ENCODE measurements at regions not wholly inside any gene's neighbourhood (a gene's known extent, or its start where the extent isn't known, plus 50 kb on each side); places are given as distances from the start of the nearest gene placed in this dataset.
A peak's percentile ranks its signal among the peaks of the same experiment; 100 is the strongest.

- H3K9me3 ChIP-seq (ENCODE audit: control extremely low read depth in 1 of 3, control insufficient read depth in 2 of 3, insufficient read depth in 1 of 3, low read length in 2 of 3), result no peaks in the 10 kb centered on the region
- 15% methylated on average over 2 of the region's 4 CpGs for WGBS (ENCODE audit: insufficient coverage)
- ChIA-PET POLR2A (no interaction called here), CTCF (no interaction called here)
- TF ChIP-seq EZH2 (IDR thresholded peaks at IDR 0.05; ENCODE audit: borderline replicate concordance, insufficient read depth, low read depth, low read length, poor library complexity, severe bottlenecking), result no peak
- TF ChIP-seq CTCF (IDR thresholded peaks at IDR 0.05), result no peak
- no peaks in the 10 kb centered on the region for H4K20me1 ChIP-seq (ENCODE audit: control insufficient read depth, insufficient read depth, low read length, poor library complexity, severe bottlenecking)
- Mint-ChIP-seq H3K4me3 (peak overlapping the region; percentile 40), H3K4me1 (peaks cover 45% of the 10 kb centered on the region), H3K27ac (peak overlapping the region; percentile 54), H3K27me3 (no peaks in the 10 kb centered on the region), H3K9me3 (ENCODE audit: insufficient read depth) (no peaks in the 10 kb centered on the region)
- peak overlapping the region; percentile 70 for H3K4me2 ChIP-seq (replicated peaks; ENCODE audit: low read depth, low read length, poor library complexity, severe bottlenecking)
- H3K4me3 ChIP-seq (ENCODE audit: control extremely low read depth in 1 of 5, extremely low read depth in 1 of 5, insufficient read depth in 1 of 5, low read depth in 2 of 5, low read length in 4 of 5), result no peak overlapping the region
- peak; percentile 34 for DNase-seq
- ATAC-seq (ENCODE audit: low read depth), result peak; percentile 29
- peaks cover 36 to 54% of the 10 kb centered on the region in 2 donors for H3K4me1 ChIP-seq (ENCODE audit: control insufficient read depth in 2 of 2, insufficient read depth in 2 of 2, low read length in 2 of 2)
- H3K36me3 ChIP-seq (replicated peaks in 1 of 2; ENCODE audit: control extremely low read depth in 1 of 2, control insufficient read depth in 1 of 2, extremely low read depth in 1 of 2, insufficient read depth in 2 of 2, low read length in 1 of 2), result no peaks in the 10 kb centered on the region
- H2AFZ ChIP-seq (ENCODE audit: insufficient read depth, low read depth, low read length, poor library complexity, severe bottlenecking), result peak overlapping the region; percentile 17
- H3K79me2 ChIP-seq (ENCODE audit: control insufficient read depth, insufficient read depth, low read length), result no peaks in the 10 kb centered on the region
- no peak overlapping the region for H3K9ac ChIP-seq (ENCODE audit: low read length)
- peak overlapping the region; percentile 31 to 73 for H3K27ac ChIP-seq (ENCODE audit: low read length in 2 of 2)
- no peaks in the 10 kb centered on the region for H3K27me3 ChIP-seq (replicated peaks in 1 of 4; ENCODE audit: control extremely low read depth in 1 of 4, control insufficient read depth in 3 of 4, insufficient read depth in 4 of 4, low read length in 3 of 4)
- intact Hi-C loops (cut with micrococcal nuclease), result no loop called here
These were observed 102.4 kb upstream of the SEMA3D start for GRCh38 chr7:85289279-85289678.

- Histone ChIP-seq H2AFZ (ENCODE audit: insufficient read depth, low read depth, low read length, poor library complexity, severe bottlenecking) (no peak overlapping the region), H3K4me2 (replicated peaks; ENCODE audit: low read depth, low read length, poor library complexity, severe bottlenecking) (no peak overlapping the region), H4K20me1 (ENCODE audit: control insufficient read depth, insufficient read depth, low read length, poor library complexity, severe bottlenecking) (no peaks in the 10 kb centered on the region), H3K4me1 (ENCODE audit: control insufficient read depth in 2 of 2, insufficient read depth in 2 of 2, low read length in 2 of 2) (peaks cover 22 to 34% of the 10 kb centered on the region in 2 donors), H3K27me3 (replicated peaks in 1 of 4; ENCODE audit: control extremely low read depth in 1 of 4, control insufficient read depth in 3 of 4, insufficient read depth in 4 of 4, low read length in 3 of 4) (no peaks in the 10 kb centered on the region), H3K9ac (ENCODE audit: low read length) (no peak overlapping the region), H3K79me2 (ENCODE audit: control insufficient read depth, insufficient read depth, low read length) (no peaks in the 10 kb centered on the region), H3K4me3 (ENCODE audit: control extremely low read depth in 1 of 5, extremely low read depth in 1 of 5, insufficient read depth in 1 of 5, low read depth in 2 of 5, low read length in 4 of 5) (no peak overlapping the region), H3K27ac (ENCODE audit: low read length in 2 of 2) (no peak overlapping the region), H3K36me3 (replicated peaks in 1 of 2; ENCODE audit: control extremely low read depth in 1 of 2, control insufficient read depth in 1 of 2, extremely low read depth in 1 of 2, insufficient read depth in 2 of 2, low read length in 1 of 2) (no peaks in the 10 kb centered on the region), H3K9me3 (ENCODE audit: control extremely low read depth in 1 of 3, control insufficient read depth in 2 of 3, insufficient read depth in 1 of 3, low read length in 2 of 3) (no peaks in the 10 kb centered on the region)
- TF ChIP-seq CTCF (IDR thresholded peaks at IDR 0.05) (no peak), EZH2 (IDR thresholded peaks at IDR 0.05; ENCODE audit: borderline replicate concordance, insufficient read depth, low read depth, low read length, poor library complexity, severe bottlenecking) (no peak)
- ChIA-PET CTCF (no interaction called here), POLR2A (no interaction called here)
- H3K4me1 Mint-ChIP-seq, result peaks cover 31% of the 10 kb centered on the region
- H3K4me3 Mint-ChIP-seq, result no peak overlapping the region
- intact Hi-C loops (cut with micrococcal nuclease), result no loop called here
- no peak overlapping the region for H3K27ac Mint-ChIP-seq
- ATAC-seq (ENCODE audit: low read depth) (no peak), DNase-seq (no peak)
- no peaks in the 10 kb centered on the region for H3K27me3 Mint-ChIP-seq
- no CpG with 5 or more reads among the region's 4 CpGs for WGBS (ENCODE audit: insufficient coverage)
- no peaks in the 10 kb centered on the region for H3K9me3 Mint-ChIP-seq (ENCODE audit: insufficient read depth)
These were observed 100.4 kb upstream of the SEMA3D start for GRCh38 chr7:85287106-85287825.
